CD4-positive, alpha-beta T cell treated with Interferon alpha-2 for 1 hour (primary cell): ENCODE measurements at regions not wholly inside any gene's neighbourhood (a gene's known extent, or its start where the extent isn't known, plus 50 kb on each side); places are given as distances from the start of the nearest gene placed in this dataset.
"Not testable (repeated sequence)": the region's sequence is repeated elsewhere in the genome, so short reads cannot be mapped to it uniquely, and the experiment has no call there.

Experiments
- DNase-seq, 2 donors: peaks; one replicate each; pipeline ENCODE4 v3.0.0-alpha.2; 2020 to 2022

DNA sequence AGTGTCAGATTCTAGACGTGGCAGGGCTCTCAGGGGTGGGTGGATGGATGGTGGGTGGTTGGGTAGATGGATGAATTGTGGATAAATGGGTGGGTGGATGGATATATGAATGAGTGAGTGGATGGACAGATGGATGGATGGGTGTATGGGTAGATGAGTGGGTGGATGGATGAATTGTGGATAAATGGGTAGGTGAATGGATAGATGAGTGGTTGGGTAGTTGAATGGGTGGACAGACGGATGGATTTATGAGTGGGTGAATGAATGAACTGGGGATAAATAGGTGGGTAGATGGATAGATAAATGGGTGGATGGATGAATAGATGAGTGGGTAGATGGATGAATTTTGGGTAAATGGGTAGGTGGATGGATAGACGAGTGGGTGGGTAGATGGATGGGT lies 111.0 kb upstream of the ZNF469 start:
- not testable (repeated sequence) for DNase-seq

DNA sequence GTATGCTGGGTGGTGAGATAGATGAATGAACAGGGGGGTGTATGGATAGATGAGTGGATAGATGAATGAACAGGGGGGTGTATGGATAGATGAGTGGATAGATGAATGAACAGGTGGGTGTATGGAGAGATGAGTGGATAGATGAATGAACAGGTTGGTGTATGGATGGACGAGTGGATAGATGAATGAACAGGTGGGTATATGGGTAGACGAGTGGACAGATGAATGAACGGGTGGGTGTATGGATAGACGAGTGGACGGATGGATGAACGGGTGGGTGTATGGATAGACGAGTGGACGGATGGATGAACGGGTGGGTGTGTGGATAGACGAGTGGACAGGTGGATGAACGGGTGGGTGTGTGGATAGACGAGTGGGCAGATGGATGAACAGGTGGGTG lies 110.3 kb upstream of the ZNF469 start:
- DNase-seq, result not testable (repeated sequence)

DNA sequence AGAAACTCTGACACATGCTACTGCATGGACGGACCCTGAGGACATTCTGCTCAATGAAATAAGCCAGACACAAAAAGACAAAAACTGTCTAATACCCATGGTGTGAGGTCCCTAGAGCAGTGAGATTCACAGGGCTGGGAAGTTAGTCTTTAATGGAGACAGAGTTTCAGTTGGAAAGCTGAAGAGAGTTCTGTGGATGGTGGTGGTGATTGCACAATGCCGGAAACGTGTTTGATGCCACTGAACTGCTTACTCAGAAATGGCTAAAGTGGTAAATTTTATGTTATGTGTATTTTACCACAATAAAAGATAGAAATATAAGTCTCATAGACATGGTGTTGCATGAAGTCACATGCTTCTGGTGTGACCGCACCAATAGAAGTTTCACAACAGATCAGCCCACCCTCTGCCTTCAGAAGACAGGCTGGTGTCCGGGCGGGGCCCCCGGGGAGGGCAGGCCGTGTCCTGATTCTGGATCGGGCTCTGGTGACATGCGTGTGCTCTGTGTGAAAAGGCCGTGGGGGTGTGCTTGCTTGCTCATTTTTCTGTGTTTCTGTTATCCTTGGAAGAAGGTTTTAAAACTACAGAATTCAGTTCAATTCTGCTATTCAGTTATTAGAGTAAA lies 108.5 kb upstream of the ZNF469 start:
- not testable (repeated sequence) for DNase-seq

DNA sequence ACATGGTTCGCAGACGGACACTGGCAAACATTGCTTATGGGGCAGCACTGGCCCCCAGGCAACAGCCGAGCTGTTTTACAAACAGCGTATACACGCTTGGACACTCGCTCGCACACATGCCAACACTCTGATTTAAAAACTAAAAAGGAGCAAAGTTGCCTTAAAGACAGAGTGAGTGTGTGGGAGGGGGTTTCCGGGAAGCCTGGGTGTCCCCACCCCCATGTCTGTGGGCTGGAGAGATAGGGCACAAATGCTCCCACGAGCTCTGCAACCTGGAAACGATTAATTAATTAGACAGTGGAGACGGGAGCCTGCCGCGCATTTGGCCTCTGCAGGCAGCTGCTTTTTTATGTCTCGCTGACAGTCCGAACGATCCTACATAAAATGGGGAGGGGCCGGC lies 107.9 kb upstream of the ZNF469 start:
- DNase-seq, result no peak

DNA sequence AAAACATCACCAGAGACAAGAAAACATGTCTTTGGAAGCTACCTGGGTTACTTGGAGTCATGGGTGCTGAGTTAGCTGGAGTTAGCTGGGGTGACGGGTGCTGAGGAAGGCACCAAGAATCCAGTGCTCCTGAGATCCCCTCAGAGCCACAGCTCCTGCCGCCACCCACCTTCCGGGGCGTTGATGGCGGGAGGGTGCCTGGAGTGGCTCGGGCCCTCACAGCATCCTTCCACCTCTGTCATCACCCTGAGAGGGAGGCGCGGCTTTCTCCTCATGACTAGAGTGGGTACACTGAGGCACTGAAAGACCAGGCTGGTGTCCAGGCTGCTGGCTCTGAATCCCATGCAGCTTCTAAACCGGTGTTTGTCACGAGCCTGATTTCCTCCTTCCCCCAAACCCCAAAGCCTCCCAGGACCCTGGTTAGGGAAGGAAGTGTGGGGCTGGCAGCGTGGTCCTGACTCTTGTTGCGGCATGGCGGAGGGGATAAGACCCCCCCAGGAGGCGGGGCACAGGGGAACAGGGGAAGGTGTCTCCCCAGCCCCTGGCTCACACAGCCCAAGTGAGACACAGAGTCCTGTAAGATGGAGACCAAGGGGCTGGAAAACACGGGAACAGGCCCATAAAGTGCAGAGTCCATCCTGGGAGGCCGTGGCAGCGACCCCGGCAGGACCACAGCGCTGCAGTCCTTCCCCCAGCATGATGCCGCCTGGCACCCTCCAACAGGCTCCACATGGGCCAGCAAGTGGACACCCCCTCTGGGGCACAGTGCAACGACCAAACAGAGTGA lies 107.2 kb upstream of the ZNF469 start:
- not testable (repeated sequence) for DNase-seq

DNA sequence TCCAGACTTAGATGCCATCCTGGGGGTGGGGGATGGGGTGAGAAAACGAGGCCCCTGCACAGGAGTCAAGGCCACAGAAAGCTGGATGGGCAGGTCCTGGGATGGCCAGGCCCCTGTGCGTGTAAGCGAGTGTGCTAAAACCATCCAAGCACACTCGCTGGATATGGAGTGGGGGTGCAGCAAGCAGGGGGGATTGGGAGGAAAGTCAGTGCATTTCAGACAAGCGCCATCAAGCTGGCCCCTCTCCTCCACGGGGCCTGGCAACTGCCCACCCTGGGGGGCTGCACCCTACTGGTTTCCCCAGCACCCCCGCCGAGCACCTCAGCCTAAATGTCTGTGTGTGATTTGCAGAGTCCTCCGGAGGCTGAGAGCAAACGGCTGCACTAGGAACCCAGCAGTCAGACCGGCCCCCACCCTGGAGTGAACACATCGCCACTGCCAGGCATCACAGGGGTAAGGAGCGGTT lies 106.6 kb upstream of the ZNF469 start:
- DNase-seq, result not testable (repeated sequence)

DNA sequence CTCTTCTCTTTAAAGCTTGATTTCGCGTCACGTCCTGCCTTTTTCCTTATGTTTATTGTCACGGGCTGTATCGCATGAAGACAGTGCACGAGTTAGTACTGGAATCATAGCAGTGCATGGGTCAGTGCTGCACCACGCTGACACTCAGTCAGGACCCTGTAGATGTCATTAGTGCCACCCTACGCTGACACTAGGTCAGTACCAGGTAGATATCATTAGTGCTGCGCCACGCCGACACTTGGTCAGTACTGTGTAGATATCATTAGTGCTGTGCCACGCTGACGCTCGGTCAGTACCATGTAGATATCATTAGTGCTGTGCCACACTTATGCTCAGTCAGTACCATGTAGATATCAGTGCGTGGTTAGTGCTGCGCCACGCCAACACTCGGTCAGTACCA lies 106.2 kb upstream of the ZNF469 start:
- no peak for DNase-seq

DNA sequence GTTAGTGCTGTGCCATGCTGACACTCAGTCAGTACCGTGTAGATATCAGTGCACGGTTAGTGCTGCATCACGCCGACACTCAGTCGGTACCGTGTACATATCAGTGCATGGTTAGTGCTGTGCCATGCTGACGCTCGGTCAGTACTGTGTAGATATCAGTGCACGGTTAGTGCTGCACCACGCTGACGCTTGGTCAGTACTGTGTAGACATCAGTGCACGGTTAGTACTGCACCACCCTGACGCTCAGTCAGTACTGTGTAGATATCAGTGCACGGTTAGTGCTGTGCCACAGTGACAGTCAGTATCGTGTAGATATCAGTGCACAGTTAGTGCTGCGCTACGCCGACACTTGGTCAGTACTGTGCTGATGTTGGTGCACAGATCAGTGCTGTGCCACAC lies 102.8 kb upstream of the ZNF469 start:
- no peak for DNase-seq

DNA sequence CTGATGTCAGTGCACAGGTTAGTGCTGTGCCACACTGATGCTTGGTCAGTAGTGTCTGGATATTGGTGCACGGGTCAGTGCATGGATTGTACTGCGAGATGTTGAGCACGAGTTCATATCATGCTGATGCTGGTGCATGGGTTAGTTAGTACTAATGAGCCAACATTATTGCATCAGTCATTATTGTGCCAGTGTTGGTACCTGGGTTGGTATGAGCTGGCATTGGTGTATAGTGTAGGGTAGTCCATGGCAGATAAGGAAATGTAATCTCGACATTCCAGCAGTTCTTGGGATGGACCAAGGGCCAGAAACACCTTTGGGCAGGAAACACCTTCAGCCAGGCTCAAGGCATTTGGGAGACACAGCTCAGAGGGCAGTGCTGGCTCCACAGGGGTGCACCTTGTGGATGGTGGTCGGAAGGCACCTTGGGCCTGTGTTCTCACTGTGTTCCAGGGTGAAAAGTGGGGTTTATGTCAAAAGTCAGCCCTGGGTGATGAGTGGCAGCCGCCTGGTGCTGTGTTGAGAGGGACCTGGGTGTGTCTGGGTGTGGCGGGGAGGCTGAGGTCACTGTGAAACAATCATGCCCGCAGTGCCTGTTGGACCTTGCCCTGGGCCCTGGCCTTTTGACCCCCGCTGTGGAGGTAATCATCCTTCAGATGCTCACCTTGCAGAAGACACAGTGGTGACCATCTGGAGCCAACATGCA lies 100.7 kb upstream of the ZNF469 start:
- DNase-seq, result no peak

DNA sequence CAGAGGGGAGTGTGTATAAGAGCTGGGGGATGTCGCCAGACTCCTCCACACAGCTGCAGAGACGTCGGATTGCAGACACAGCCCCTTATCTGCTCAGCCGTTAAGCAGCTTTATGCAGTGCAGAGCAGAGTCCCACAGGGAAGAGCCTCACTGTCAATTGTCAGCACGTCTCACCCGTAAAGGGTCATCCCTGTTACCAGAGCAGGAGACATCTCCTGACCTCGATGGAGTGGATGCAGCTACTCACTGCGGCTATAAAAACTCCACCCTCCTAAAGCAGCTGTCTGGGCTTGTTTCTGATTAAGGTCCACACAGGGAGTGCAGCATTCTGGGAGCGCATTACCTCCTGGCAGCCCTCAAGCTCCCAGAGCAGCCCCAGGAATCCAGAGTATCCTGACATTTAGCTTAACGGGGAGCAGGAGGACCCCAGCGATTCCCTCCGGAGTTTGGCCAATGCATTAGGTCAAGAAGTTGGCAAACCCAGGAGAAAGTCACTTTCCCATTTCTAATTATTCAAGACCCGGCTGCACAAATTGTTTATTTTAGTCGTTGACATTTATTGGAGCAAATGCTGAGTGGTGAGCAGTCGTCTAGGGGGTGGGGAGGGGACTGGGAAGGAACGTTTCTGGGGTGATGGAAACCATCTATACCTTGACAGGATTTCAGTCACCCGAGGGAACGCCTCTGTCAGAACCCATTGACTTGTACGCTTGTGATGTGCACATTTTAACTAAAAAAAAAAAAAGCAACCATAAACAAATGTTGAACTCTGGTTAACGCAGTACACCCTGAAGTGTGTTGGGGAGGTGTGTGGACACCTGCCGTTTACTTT lies 100.0 kb upstream of the ZNF469 start:
- no peak for DNase-seq

DNA sequence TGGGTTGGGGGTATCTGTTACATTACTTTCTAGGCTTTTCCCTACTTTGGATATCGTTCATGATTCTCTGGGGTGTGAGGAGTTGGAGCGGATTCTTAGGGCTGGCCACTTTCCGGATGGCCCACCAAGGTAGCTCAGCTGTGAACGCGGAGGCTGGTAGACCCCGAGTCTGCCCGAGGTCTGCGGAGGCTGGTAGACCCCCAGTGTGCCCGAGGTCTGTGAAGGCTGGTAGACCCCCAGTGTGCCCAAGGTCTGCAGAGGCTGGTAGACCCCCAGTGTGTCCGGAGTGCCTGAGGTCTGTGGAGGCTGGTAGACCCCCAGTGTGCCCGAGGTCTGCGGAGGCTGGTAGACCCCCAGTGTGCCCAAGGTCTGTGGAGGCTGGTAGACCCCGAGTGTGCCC lies 99.2 kb upstream of the ZNF469 start:
- no peak for DNase-seq

DNA sequence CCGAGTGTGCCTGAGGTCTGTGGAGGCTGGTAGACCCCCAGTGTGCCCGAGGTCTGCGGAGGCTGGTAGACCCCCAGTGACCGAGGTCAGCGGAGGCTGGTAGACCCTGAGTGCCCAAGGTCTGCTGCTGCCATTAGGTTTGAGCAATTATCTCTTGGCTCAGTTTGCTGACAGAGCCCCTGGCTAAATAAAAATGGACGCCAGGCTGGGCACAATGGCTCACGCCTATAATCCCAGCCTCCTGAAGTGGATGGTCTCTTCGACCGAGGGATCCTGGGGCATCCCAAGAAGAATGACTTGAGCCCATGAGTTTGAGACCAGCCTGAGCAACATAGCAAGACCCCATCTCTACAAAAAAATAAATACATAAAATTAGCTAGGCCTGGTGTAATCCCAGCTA lies 98.7 kb upstream of the ZNF469 start:
- no peak for DNase-seq

DNA sequence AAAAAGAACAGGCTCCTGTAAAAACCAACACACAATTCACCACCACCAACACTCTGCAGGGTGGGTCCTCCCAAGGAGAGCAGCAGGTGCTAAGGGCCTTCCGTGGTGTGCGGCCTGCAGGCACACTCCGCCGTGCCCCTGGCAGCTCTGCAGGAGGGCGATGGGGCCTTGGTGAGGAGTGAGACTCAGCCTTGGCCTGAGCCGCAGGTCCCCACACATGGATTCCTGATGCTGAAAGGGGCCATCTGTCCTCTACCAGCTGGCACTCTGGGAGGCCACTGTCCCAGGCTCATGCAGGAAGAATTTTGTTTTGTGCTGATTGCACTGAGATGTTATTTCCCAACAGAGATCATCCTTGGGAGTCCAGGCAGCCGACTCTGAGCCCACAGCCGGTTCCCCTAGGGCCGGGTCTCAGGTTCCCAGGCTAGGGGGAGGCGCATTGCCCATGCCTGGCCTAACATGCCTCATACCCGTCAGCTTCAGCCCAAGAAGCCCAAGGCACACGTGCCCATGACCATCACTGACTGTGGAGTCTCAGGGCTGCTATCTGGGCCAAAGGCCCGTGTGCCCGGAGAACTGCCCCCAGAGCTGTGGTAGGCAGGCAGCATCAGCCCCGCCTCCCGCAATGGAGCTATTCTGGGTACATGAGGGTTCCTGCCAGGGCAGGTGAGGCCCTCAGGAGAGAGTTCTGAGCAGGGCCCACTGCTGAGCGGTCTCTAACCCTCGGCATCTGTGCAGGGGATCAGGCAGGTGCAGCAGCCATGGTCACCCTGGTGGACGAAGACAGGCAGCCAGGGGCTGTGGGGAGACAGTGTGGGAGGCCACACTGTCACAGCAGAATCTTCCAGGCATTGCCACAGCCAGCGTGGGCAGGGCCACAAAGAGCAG lies 97.9 kb upstream of the ZNF469 start:
- no peak for DNase-seq

DNA sequence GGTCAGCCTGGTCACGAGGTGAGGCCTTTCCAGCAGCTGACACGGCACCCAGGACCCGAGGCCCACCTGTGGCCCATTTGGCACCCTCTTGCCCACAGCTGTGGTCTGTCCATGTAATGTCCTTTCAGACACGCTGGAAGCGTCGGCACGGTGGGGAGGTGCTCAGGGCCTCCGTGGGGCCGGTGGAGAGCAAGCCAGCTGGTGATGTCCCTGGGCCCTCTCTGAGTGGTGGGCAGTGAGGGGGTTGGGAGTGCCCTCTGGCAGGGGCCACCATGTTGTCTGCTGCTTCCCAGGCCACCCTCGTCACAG lies 97.3 kb upstream of the ZNF469 start:
- no peak for DNase-seq

DNA sequence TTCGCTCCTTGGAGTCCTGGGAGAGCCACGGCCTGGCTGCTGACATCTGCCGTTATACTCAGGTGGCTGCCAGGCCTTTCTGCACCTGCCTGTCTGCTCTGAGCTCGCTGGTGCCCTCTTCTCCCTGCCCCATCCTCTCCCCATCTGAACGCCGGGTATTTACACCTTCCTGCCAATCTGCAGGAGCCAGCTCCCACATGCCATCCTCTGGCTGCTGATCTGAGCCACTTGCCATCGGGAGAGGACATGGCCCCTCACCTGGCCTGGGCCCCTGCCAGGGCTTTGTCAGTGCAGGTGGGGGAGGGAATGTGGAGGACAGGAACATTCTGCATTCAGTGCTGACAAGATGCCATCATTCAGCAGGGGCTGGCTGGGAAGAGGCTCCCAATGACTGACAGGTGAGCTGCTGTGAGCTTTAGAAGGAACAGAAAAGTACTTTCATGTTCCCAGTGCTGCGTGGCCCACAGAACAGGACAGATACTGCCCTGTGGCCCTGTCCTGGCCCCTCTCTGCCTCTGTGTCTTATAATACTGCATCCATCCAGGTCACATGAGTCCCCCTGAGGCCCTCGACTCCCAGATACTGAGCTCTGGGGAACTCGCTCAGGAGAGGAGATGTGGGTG lies 96.3 kb upstream of the ZNF469 start:
- no peak for DNase-seq

DNA sequence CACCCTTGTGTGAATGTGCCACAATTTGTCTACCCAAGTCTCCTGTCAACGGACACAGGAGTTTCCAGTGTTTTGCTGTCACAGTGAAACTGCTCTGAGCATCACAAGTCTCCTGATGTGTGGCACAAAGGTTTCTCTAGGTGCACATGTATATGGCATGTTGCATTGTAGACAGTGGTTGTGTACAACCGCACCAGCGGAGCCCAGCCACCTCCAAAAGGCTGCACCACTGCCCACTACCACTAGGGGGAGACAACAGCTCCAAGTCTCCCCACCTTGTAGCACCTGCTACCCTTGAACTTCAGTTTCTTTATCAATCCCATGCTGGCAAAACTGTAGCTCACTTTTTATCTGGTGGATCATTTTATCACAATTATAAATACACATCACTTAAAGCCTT lies 95.5 kb upstream of the ZNF469 start:
- no peak for DNase-seq

DNA sequence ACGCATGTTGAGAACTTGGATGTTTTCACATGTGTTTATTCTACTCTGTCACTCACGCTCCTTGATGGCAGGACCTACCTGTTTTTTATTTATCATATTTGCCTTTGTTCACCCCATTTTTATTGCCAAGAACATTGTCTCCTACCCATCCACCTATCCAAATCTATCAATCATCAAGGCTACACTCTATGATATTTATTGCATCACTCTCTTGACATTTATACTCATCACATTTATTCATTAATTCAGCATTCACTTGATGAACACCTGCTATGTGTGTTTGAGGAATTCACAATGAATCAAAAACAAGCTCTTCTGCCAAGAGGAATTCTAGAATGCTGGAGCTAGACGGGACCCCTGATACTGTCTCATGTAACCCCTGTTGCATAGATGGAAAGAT lies 94.5 kb upstream of the ZNF469 start:
- DNase-seq, result no peak

DNA sequence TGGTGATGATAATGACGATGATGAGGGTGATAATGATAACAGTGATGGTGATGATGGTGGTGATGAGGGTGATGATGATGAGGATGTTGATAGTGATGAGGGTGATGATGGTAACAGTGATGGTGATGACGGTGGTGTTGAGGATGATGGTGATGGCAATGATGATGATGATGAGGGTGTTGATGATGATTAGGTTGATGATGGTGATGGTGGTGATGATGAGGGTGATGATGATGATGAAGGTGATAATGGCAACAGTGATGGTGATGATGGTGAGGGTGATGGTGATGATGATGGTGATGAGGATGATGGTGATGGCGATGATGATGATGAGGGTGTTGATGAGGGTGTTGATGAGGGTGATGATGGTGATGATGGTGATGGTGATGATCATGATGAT lies 93.8 kb upstream of the ZNF469 start:
- no peak for DNase-seq

DNA sequence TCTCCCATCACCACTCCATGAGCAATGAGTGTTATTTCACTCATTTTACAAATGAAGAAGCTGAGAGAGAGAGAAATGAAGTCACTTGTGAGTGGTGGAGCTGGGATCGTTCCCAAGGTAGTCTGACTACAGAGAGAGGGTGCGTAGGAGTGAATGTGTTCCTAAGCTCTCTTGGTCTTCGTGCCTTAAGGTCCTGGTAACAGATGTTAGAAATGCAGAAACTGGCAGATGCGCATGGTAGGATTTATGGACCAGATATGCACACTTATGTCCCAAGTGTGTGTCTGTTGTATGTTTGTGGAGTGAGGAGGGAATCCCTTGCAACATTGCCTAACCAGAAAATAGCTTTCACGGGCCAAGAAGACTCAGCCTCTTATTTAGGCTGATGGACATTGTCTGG lies 93.2 kb upstream of the ZNF469 start:
- DNase-seq, result no peak

DNA sequence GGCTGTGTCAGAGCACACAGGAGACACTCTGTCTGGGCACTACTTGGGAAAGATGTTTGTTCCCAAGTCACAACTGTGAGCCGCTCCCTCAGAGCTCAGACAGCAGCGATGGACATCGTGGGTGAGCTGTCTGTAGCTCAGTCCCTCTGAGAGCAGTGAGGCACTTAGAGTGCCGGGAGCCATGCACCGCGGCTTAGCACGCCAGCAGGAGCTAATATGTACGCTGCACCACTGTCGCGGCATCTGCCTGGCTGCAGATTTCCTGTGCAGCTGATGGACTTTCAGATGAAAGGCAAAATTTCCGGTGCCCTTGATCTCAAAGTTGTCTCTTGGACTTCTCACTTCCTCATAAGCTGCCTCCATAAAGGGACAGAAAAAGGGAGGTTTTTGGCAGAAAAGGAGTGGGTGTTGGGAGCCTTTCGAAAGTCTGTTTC lies 92.8 kb upstream of the ZNF469 start:
- no peak for DNase-seq
